ENCODE measurements at regions not wholly inside any gene's neighbourhood (a gene's known extent, or its start where the extent isn't known, plus 50 kb on each side); places are given as distances from the start of the nearest gene placed in this dataset.

DNA sequence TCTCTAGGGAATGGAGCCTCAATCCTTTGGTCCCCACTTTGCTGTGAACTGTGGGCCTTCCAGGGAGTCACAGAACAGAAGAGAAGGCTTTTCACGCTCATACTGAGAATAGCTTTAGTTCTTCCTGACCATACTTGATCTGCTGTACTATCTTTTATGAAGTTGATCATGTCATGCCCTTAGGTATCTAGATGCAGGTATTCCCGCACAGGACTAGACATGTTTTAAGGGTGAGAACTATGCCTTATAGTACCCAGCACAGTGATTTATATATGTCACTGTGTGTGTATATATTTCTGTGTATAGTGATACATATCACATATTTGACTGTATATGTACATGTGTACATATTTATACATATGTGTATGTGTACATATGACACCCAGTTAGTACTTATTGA is 358.4 kb upstream of the SEMA6D start:
- H3K9ac ChIP-seq (ENCODE audit: low read length in 3 of 3), result no peak overlapping the region
- intact Hi-C loops (cut with DNase I), result no loop called here
- H3K27ac ChIP-seq (ENCODE audit: low read depth in 2 of 2, low read length in 2 of 2), result no peak overlapping the region
- FAIRE-seq (no peak), DNase-seq (no peak)
- H3K9me3 ChIP-seq (ENCODE audit: control insufficient read depth in 2 of 3, insufficient read depth in 1 of 3, low read length in 3 of 3), result no peaks in the 10 kb centered on the region
- no peaks in the 10 kb centered on the region for H3K4me1 ChIP-seq (ENCODE audit: control insufficient read depth in 2 of 3, insufficient read depth in 2 of 3, low read depth in 1 of 3, low read length in 3 of 3)
- H3K27me3 ChIP-seq (ENCODE audit: control insufficient read depth, insufficient read depth, low read length), result no peaks in the 10 kb centered on the region
- no peaks in the 10 kb centered on the region for H3K36me3 ChIP-seq (ENCODE audit: control insufficient read depth in 2 of 3, insufficient read depth in 3 of 3, low read length in 3 of 3)
- TF ChIP-seq, protein P1, sequence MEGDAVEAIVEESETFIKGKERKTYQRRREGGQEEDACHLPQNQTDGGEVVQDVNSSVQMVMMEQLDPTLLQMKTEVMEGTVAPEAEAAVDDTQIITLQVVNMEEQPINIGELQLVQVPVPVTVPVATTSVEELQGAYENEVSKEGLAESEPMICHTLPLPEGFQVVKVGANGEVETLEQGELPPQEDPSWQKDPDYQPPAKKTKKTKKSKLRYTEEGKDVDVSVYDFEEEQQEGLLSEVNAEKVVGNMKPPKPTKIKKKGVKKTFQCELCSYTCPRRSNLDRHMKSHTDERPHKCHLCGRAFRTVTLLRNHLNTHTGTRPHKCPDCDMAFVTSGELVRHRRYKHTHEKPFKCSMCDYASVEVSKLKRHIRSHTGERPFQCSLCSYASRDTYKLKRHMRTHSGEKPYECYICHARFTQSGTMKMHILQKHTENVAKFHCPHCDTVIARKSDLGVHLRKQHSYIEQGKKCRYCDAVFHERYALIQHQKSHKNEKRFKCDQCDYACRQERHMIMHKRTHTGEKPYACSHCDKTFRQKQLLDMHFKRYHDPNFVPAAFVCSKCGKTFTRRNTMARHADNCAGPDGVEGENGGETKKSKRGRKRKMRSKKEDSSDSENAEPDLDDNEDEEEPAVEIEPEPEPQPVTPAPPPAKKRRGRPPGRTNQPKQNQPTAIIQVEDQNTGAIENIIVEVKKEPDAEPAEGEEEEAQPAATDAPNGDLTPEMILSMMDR (IDR thresholded peaks at IDR 0.05; ENCODE audit: borderline replicate concordance, extremely low read depth, insufficient read depth), result no peak
- H3K4me3 ChIP-seq (ENCODE audit: low read length in 3 of 3), result no peak overlapping the region

DNA sequence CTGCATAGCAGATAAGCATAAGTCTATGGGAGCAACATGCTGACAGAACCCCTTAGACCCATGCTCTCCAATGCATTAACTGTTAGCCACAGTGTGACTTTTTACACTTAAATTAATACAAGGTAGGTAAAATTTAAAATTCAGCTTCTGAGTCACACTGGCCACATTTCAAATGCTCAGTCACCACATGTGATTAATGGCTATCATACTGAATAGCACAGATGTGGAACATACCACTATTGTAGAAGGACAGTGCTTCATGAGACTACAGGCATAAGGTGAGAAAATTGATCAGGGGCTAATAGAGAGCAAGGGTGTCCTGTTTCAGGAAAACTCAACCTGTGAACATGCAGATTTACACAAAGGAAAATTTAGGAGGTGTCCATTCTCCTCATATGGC is 357.0 kb upstream of the SEMA6D start:
- Histone ChIP-seq H3K9ac (ENCODE audit: low read length in 3 of 3) (no peak overlapping the region), H3K27me3 (ENCODE audit: control insufficient read depth, insufficient read depth, low read length) (no peaks in the 10 kb centered on the region), H3K4me3 (ENCODE audit: low read length in 3 of 3) (no peak overlapping the region), H3K9me3 (ENCODE audit: control insufficient read depth in 2 of 3, insufficient read depth in 1 of 3, low read length in 3 of 3) (no peaks in the 10 kb centered on the region), H3K4me1 (ENCODE audit: control insufficient read depth in 2 of 3, insufficient read depth in 2 of 3, low read depth in 1 of 3, low read length in 3 of 3) (no peaks in the 10 kb centered on the region), H3K36me3 (ENCODE audit: control insufficient read depth in 2 of 3, insufficient read depth in 3 of 3, low read length in 3 of 3) (no peaks in the 10 kb centered on the region), H3K27ac (ENCODE audit: low read depth in 2 of 2, low read length in 2 of 2) (no peak overlapping the region)
- intact Hi-C loops (cut with DNase I), result no loop called here
- no peak for FAIRE-seq
- no peak for DNase-seq
- TF ChIP-seq, protein P1 (IDR thresholded peaks at IDR 0.05; ENCODE audit: borderline replicate concordance, extremely low read depth, insufficient read depth), result no peak

DNA sequence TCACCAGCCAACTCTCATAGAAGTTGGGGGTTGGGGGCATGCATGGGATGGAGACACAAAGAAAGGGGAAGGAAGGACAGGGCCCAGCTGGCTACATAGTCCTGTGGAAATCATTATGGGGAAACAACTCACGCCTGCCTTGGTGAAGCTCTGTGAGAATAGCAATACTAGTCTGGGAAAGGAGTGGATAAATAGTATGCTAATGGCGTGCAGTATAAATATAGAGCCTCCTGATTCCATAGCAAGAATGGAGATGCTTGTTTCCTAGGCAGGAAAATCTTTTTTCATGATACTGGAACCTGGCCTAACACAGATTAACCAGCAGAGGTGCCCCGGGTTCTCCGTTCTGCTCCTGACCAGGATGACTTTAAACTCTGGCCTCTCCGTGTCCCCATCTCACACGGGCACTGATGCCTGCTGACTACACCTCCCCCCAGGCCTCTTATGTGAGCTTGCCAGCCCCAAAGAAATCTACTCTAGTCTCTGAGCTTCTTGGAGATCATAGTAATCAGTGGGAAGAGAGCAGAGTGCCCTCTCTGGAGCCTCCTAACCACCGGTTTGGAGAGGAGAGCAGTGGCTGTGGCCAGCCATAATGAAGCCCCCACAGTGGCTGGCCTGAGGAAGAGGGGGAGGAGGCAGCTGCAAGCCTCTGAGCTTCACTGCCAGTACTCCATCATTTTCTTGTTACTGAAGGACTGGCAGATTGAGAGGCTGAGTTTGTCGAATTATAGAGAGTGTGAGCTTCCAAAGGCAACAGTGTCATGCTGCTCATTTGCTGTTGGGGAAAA is 355.0 kb upstream of the SEMA6D start:
- Histone ChIP-seq H3K4me1 (ENCODE audit: control insufficient read depth in 2 of 3, insufficient read depth in 2 of 3, low read depth in 1 of 3, low read length in 3 of 3) (no peaks in the 10 kb centered on the region), H3K27me3 (ENCODE audit: control insufficient read depth, insufficient read depth, low read length) (no peaks in the 10 kb centered on the region), H3K27ac (ENCODE audit: low read depth in 2 of 2, low read length in 2 of 2) (no peak overlapping the region), H3K9ac (ENCODE audit: low read length in 3 of 3) (no peak overlapping the region), H3K9me3 (ENCODE audit: control insufficient read depth in 2 of 3, insufficient read depth in 1 of 3, low read length in 3 of 3) (no peaks in the 10 kb centered on the region), H3K36me3 (ENCODE audit: control insufficient read depth in 2 of 3, insufficient read depth in 3 of 3, low read length in 3 of 3) (no peaks in the 10 kb centered on the region), H3K4me3 (ENCODE audit: low read length in 3 of 3) (no peak overlapping the region)
- DNase-seq (no peak), FAIRE-seq (no peak)
- intact Hi-C loops (cut with DNase I), result no loop called here
- TF ChIP-seq, protein P1 (IDR thresholded peaks at IDR 0.05; ENCODE audit: borderline replicate concordance, extremely low read depth, insufficient read depth), result no peak

DNA sequence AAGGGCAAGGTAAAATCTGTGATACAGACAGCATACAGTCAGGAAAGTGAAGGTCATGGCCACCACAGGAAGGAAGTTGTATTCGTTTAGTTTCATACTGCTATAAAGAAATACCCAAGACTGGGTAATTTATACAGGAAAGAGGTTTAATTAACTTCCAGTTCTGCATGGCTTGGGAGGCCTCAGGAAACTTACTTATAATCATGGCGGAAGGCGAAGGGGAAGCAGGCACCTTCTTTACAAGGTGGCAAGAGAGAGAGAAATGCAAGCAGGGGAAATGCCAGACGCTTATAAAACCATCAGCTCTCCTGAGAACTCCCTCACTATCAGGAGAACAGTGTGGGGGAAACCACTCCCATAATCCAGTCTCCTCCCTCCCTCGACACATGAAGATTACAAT is 353.7 kb upstream of the SEMA6D start:
- Histone ChIP-seq H3K27ac (ENCODE audit: low read depth in 2 of 2, low read length in 2 of 2) (no peak overlapping the region), H3K27me3 (ENCODE audit: control insufficient read depth, insufficient read depth, low read length) (no peaks in the 10 kb centered on the region), H3K4me1 (ENCODE audit: control insufficient read depth in 2 of 3, insufficient read depth in 2 of 3, low read depth in 1 of 3, low read length in 3 of 3) (no peaks in the 10 kb centered on the region), H3K36me3 (ENCODE audit: control insufficient read depth in 2 of 3, insufficient read depth in 3 of 3, low read length in 3 of 3) (no peaks in the 10 kb centered on the region), H3K9ac (ENCODE audit: low read length in 3 of 3) (no peak overlapping the region), H3K9me3 (ENCODE audit: control insufficient read depth in 2 of 3, insufficient read depth in 1 of 3, low read length in 3 of 3) (no peaks in the 10 kb centered on the region), H3K4me3 (ENCODE audit: low read length in 3 of 3) (no peak overlapping the region)
- DNase-seq (no peak), FAIRE-seq (no peak)
- TF ChIP-seq, protein P1 (IDR thresholded peaks at IDR 0.05; ENCODE audit: borderline replicate concordance, extremely low read depth, insufficient read depth), result no peak
- intact Hi-C loops (cut with DNase I), result no loop called here
